WTC11 (cell line): ENCODE measurements at regions not wholly inside any gene's neighbourhood (a gene's known extent, or its start where the extent isn't known, plus 50 kb on each side); places are given as distances from the start of the nearest gene placed in this dataset.

Source experiments
- ATAC-seq: fragments of 200-7000 bp; cut with Tn5 transposase; 2 replicates; pipeline ENCODE4 v1.10.0; 2021; ENCODE audit warnings: mild to moderate bottlenecking, moderate library complexity
- CTCF ChIA-PET: fragments of 300-600 bp; sonication (Branson Sonifier 250); formaldehyde crosslinking; loops from one replicate; lab custom pipeline; 2021; ENCODE audit warnings: antibody characterized with exemption; lab: Charles Lee
- POLR2A ChIA-PET: fragments of 350-600 bp; sonication (Branson Sonifier 250); formaldehyde crosslinking; loops from one replicate; lab custom pipeline; 2021; ENCODE audit warnings: antibody characterized with exemption; lab: Charles Lee
- DNase-seq: peaks from one replicate; pipeline ENCODE4 v3.0.0; 2021; ENCODE audit warnings: low spot score
- H3K27ac Mint-ChIP-seq: 2 replicates; pipeline ENCODE4 v1.8.0; 2021; ENCODE audit warnings: mixed read lengths
- H3K27me3 Mint-ChIP-seq: 2 replicates; pipeline ENCODE4 v1.8.0; 2021; ENCODE audit warnings: low read depth, mild to moderate bottlenecking, moderate library complexity, mixed read lengths
- H3K36me3 Mint-ChIP-seq: 2 replicates; pipeline ENCODE4 v1.8.0; 2021; ENCODE audit warnings: mixed read lengths
- H3K4me1 Mint-ChIP-seq: 2 replicates; pipeline ENCODE4 v1.8.0; 2022; ENCODE audit warnings: mixed read lengths
- H3K4me3 Mint-ChIP-seq: 2 replicates; pipeline ENCODE4 v1.8.0; 2021; ENCODE audit warnings: mild to moderate bottlenecking, moderate library complexity, mixed read lengths
- H3K9me3 Mint-ChIP-seq: 2 replicates; pipeline ENCODE4 v1.8.0; 2021; ENCODE audit warnings: mixed read lengths
- ATF1 ChIP-seq: sonication (generic); formaldehyde crosslinking; IDR thresholded peaks from 2 replicates; pipeline ENCODE4 v1.8.1; 2023; ENCODE audit warnings: mild to moderate bottlenecking, moderate library complexity, missing genetic modification reagents
- ATF2 ChIP-seq: sonication (generic); formaldehyde crosslinking; IDR thresholded peaks from 2 replicates; pipeline ENCODE4 v1.8.1; 2022; ENCODE audit warnings: low read depth, missing genetic modification reagents, borderline replicate concordance
- CBFB ChIP-seq: sonication (generic); formaldehyde crosslinking; IDR thresholded peaks from 2 replicates; pipeline ENCODE4 v1.8.1; 2022; ENCODE audit warnings: mild to moderate bottlenecking, low read depth, missing genetic modification reagents
- FOXJ3 ChIP-seq: sonication (generic); formaldehyde crosslinking; IDR thresholded peaks from 2 replicates; pipeline ENCODE4 v1.9.0; 2021; ENCODE audit warnings: missing genetic modification reagents, mild to moderate bottlenecking, borderline replicate concordance
- GABPB1 ChIP-seq: sonication (generic); formaldehyde crosslinking; IDR thresholded peaks from 2 replicates; pipeline ENCODE4 v1.8.1; 2023; ENCODE audit warnings: mild to moderate bottlenecking, missing genetic modification reagents
- GRHL2 ChIP-seq: fragments of 250-450 bp; sonication (Bioruptor Pico); IDR thresholded peaks from 2 replicates; pipeline ENCODE4 v1.8.0; 2022; ENCODE audit warnings: mild to moderate bottlenecking, moderate library complexity; ENCODE audit not compliant: insufficient replicate concordance, severe bottlenecking
- IRF2 ChIP-seq: sonication (generic); formaldehyde crosslinking; IDR thresholded peaks from 2 replicates; pipeline ENCODE4 v1.8.0; 2022; ENCODE audit warnings: low read depth, missing genetic modification reagents, borderline replicate concordance
- JUN ChIP-seq: sonication (generic); formaldehyde crosslinking; IDR thresholded peaks from 2 replicates; pipeline ENCODE4 v1.8.0; 2023; ENCODE audit warnings: mild to moderate bottlenecking, missing genetic modification reagents
- KAT7 ChIP-seq: sonication (generic); formaldehyde crosslinking; IDR thresholded peaks from 2 replicates; pipeline ENCODE4 v1.8.1; 2023; ENCODE audit warnings: missing genetic modification reagents, mild to moderate bottlenecking, borderline replicate concordance
- MXD4 ChIP-seq: fragments of 250-450 bp; sonication (Bioruptor Pico); IDR thresholded peaks from 2 replicates; pipeline ENCODE4 v1.8.0; 2021; ENCODE audit warnings: mild to moderate bottlenecking, moderate library complexity, borderline replicate concordance
- NR1H2 ChIP-seq: sonication (generic); formaldehyde crosslinking; IDR thresholded peaks from 2 replicates; pipeline ENCODE4 v1.9.0; 2021; ENCODE audit warnings: mild to moderate bottlenecking, moderate library complexity, missing genetic modification reagents
- SMAD4 ChIP-seq: sonication (generic); formaldehyde crosslinking; IDR thresholded peaks from 2 replicates; pipeline ENCODE4 v1.8.0; 2022; ENCODE audit warnings: mild to moderate bottlenecking, missing genetic modification reagents
- SP1 ChIP-seq: sonication (generic); formaldehyde crosslinking; conservative IDR thresholded peaks from 2 replicates; pipeline ENCODE4 v1.8.1; 2022; ENCODE audit warnings: missing genetic modification reagents
- TEAD4 ChIP-seq: sonication (generic); formaldehyde crosslinking; IDR thresholded peaks from 2 replicates; pipeline ENCODE4 v1.8.0; 2022; ENCODE audit warnings: mild to moderate bottlenecking, missing genetic modification reagents
- USF1 ChIP-seq: sonication (generic); formaldehyde crosslinking; IDR thresholded peaks from 2 replicates; pipeline ENCODE4 v1.8.0; 2022; ENCODE audit warnings: mild to moderate bottlenecking, missing genetic modification reagents
- ZNF138 ChIP-seq: sonication (generic); formaldehyde crosslinking; conservative IDR thresholded peaks from 2 replicates; pipeline ENCODE4 v1.8.1; 2022; ENCODE audit warnings: mild to moderate bottlenecking, moderate library complexity, missing genetic modification reagents
- TF ChIP-seq, protein P1 (sequence below): sonication (generic); formaldehyde crosslinking; IDR thresholded peaks from 2 replicates; pipeline ENCODE4 v1.8.0; 2022; ENCODE audit warnings: mild to moderate bottlenecking, missing genetic modification reagents
- TF ChIP-seq, protein P2 (sequence below): sonication (generic); formaldehyde crosslinking; IDR thresholded peaks from 2 replicates; pipeline ENCODE4 v1.8.0; 2023; ENCODE audit warnings: missing genetic modification reagents, mild to moderate bottlenecking, borderline replicate concordance
- TF ChIP-seq, protein P3 (sequence below): sonication (generic); formaldehyde crosslinking; conservative IDR thresholded peaks from 2 replicates; pipeline ENCODE4 v1.8.1; 2023; ENCODE audit warnings: mild to moderate bottlenecking, low read depth, missing genetic modification reagents, moderate library complexity

GRCh38 chr6:21895555-21895954, 302.0 kb downstream of the SOX4 start:
- peak overlapping the region; percentile 22 for H3K27ac Mint-ChIP-seq
- POLR2A ChIA-PET = no interaction called here
- H3K36me3 Mint-ChIP-seq = peaks cover 4% of the 10 kb centered on the region
- ATAC-seq = no peak
- H3K27me3 Mint-ChIP-seq = no peaks in the 10 kb centered on the region
- TF ChIP-seq TEAD4 (CRISPR knock-in tag) (no peak), MXD4 (no peak), SMAD4 (CRISPR knock-in tag) (no peak), IRF2 (no peak), GABPB1 (CRISPR knock-in tag) (no peak), NR1H2 (CRISPR knock-in tag) (no peak), USF1 (CRISPR knock-in tag) (no peak), JUN (CRISPR knock-in tag) (no peak), ATF1 (no peak), GRHL2 (no peak), FOXJ3 (CRISPR knock-in tag) (no peak), ATF2 (no peak)
- TF ChIP-seq, protein P1, sequence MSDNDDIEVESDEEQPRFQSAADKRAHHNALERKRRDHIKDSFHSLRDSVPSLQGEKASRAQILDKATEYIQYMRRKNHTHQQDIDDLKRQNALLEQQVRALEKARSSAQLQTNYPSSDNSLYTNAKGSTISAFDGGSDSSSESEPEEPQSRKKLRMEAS (CRISPR knock-in tag) = no peak
- TF ChIP-seq, protein P2, sequence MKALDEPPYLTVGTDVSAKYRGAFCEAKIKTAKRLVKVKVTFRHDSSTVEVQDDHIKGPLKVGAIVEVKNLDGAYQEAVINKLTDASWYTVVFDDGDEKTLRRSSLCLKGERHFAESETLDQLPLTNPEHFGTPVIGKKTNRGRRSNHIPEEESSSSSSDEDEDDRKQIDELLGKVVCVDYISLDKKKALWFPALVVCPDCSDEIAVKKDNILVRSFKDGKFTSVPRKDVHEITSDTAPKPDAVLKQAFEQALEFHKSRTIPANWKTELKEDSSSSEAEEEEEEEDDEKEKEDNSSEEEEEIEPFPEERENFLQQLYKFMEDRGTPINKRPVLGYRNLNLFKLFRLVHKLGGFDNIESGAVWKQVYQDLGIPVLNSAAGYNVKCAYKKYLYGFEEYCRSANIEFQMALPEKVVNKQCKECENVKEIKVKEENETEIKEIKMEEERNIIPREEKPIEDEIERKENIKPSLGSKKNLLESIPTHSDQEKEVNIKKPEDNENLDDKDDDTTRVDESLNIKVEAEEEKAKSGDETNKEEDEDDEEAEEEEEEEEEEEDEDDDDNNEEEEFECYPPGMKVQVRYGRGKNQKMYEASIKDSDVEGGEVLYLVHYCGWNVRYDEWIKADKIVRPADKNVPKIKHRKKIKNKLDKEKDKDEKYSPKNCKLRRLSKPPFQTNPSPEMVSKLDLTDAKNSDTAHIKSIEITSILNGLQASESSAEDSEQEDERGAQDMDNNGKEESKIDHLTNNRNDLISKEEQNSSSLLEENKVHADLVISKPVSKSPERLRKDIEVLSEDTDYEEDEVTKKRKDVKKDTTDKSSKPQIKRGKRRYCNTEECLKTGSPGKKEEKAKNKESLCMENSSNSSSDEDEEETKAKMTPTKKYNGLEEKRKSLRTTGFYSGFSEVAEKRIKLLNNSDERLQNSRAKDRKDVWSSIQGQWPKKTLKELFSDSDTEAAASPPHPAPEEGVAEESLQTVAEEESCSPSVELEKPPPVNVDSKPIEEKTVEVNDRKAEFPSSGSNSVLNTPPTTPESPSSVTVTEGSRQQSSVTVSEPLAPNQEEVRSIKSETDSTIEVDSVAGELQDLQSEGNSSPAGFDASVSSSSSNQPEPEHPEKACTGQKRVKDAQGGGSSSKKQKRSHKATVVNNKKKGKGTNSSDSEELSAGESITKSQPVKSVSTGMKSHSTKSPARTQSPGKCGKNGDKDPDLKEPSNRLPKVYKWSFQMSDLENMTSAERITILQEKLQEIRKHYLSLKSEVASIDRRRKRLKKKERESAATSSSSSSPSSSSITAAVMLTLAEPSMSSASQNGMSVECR = no peak
- TF ChIP-seq, protein P3, sequence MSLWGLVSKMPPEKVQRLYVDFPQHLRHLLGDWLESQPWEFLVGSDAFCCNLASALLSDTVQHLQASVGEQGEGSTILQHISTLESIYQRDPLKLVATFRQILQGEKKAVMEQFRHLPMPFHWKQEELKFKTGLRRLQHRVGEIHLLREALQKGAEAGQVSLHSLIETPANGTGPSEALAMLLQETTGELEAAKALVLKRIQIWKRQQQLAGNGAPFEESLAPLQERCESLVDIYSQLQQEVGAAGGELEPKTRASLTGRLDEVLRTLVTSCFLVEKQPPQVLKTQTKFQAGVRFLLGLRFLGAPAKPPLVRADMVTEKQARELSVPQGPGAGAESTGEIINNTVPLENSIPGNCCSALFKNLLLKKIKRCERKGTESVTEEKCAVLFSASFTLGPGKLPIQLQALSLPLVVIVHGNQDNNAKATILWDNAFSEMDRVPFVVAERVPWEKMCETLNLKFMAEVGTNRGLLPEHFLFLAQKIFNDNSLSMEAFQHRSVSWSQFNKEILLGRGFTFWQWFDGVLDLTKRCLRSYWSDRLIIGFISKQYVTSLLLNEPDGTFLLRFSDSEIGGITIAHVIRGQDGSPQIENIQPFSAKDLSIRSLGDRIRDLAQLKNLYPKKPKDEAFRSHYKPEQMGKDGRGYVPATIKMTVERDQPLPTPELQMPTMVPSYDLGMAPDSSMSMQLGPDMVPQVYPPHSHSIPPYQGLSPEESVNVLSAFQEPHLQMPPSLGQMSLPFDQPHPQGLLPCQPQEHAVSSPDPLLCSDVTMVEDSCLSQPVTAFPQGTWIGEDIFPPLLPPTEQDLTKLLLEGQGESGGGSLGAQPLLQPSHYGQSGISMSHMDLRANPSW (CRISPR knock-in tag) = no peak
- CTCF ChIA-PET = no interaction called here
- H3K9me3 Mint-ChIP-seq = no peaks in the 10 kb centered on the region
- no peak for DNase-seq
- H3K4me3 Mint-ChIP-seq = no peak overlapping the region
- H3K4me1 Mint-ChIP-seq = peaks cover 19% of the 10 kb centered on the region

GRCh38 chr6:21898107-21898796, 304.7 kb downstream of the SOX4 start:
- POLR2A ChIA-PET = no interaction called here
- Mint-ChIP-seq H3K36me3 (peaks cover 7% of the 10 kb centered on the region), H3K9me3 (no peaks in the 10 kb centered on the region), H3K27ac (peak overlapping the region; percentile 10; the same call in 1 of the 2 replicates), H3K27me3 (no peaks in the 10 kb centered on the region), H3K4me3 (no peak overlapping the region), H3K4me1 (peaks cover 24% of the 10 kb centered on the region)
- CTCF ChIA-PET = no interaction called here
- ATAC-seq (no peak), DNase-seq (no peak)
- TF ChIP-seq MXD4 (no peak), SP1 (CRISPR knock-in tag) (no peak), ATF2 (no peak), ZNF138 (CRISPR knock-in tag) (no peak), CBFB (CRISPR knock-in tag) (no peak), KAT7 (CRISPR knock-in tag) (no peak)
- TF ChIP-seq, protein P2 = no peak
- TF ChIP-seq, protein P1 (CRISPR knock-in tag) = no peak
